ENCODE measurements at regions not wholly inside any gene's neighbourhood (a gene's known extent, or its start where the extent isn't known, plus 50 kb on each side); places are given as distances from the start of the nearest gene placed in this dataset.

DNA sequence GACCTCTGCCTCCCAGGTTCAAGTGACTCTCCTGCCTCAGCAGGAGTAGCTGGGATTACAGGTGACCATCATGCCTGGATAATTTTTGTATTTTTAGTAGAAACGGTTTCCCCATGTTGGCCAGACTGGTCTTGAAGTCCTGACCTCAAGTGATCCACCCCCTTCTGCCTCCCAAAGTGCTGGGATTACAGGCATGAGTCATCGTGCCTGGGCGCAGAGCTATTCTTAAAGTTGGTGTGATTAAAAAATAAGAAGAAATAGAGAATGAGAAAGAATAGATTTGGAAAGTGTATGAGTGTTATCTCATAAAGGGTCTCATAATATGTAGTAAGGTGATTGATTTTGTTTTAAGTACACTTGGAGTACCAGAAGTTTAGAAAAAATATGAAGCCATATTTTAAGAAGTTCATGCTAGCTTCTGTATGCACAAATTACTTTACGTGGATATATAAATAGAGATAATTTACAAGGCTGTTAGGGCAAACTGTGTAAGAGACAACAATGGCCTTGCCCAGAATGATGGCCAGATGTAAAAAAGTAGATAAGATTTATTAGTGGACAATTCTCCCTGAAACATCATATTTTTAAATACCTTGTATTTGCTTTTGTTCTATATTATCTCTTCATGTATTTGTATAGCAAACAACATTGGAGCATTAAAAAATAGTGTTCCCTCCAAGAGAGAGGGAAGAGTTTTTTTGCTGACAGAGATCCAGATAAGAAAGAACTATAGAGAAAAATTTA is 1108.5 kb downstream of the SLC16A7 start:
- no peak for TF ChIP-seq EZH2phosphoT487 (conservative IDR thresholded peaks at IDR 0.05; ENCODE audit: low read length)
- TF ChIP-seq, protein P1, sequence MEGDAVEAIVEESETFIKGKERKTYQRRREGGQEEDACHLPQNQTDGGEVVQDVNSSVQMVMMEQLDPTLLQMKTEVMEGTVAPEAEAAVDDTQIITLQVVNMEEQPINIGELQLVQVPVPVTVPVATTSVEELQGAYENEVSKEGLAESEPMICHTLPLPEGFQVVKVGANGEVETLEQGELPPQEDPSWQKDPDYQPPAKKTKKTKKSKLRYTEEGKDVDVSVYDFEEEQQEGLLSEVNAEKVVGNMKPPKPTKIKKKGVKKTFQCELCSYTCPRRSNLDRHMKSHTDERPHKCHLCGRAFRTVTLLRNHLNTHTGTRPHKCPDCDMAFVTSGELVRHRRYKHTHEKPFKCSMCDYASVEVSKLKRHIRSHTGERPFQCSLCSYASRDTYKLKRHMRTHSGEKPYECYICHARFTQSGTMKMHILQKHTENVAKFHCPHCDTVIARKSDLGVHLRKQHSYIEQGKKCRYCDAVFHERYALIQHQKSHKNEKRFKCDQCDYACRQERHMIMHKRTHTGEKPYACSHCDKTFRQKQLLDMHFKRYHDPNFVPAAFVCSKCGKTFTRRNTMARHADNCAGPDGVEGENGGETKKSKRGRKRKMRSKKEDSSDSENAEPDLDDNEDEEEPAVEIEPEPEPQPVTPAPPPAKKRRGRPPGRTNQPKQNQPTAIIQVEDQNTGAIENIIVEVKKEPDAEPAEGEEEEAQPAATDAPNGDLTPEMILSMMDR (IDR thresholded peaks at IDR 0.05; ENCODE audit: insufficient read depth, low read length, poor library complexity, severe bottlenecking): no peak
- Histone ChIP-seq H3K27me3 (ENCODE audit: low read length) (no peaks in the 10 kb centered on the region), H4K20me1 (ENCODE audit: low read depth, low read length) (no peaks in the 10 kb centered on the region), H3K4me2 (ENCODE audit: low read depth, low read length, poor library complexity, severe bottlenecking) (no peak overlapping the region), H3F3A (ENCODE audit: insufficient read depth) (no peaks in the 10 kb centered on the region), H3K9me2 (replicated peaks; ENCODE audit: insufficient read depth, low read length) (no peaks in the 10 kb centered on the region), H3K4me3 (ENCODE audit: insufficient read depth, low read length, poor library complexity, severe bottlenecking) (no peak overlapping the region), H3K79me2 (ENCODE audit: insufficient read depth, low read length) (no peaks in the 10 kb centered on the region), H3K36me3 (ENCODE audit: low read length) (no peaks in the 10 kb centered on the region), H3K9ac (ENCODE audit: low read length) (no peak overlapping the region), H3K27ac (ENCODE audit: low read depth, low read length) (no peak overlapping the region), H2AFZ (ENCODE audit: low read depth, low read length, severe bottlenecking) (no peak overlapping the region), H3K9me3 (ENCODE audit: insufficient read depth, low read length) (no peaks in the 10 kb centered on the region)

DNA sequence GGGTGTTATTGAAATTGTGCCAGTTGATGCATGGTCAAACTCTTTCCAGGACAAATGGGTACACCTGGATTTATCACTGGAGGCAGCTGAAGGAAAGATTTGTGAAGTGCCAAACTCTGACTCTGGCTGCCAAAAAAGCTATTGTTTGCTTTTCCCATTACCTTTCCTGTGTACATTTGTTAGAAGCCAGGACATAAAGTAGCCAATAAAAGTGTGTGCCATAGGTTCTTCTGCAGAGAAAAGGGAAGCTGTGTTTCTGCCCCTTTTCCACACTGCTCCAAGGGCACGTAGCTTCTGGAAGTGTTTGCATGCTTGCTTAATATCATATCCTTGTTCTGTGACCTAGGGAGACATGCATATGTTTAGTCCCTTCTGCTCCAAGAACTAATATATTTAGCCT is 1114.4 kb downstream of the SLC16A7 start:
- no peaks in the 10 kb centered on the region for H3K36me3 ChIP-seq (ENCODE audit: low read length)
- H3K4me3 ChIP-seq (ENCODE audit: insufficient read depth, low read length, poor library complexity, severe bottlenecking): no peak overlapping the region
- H2AFZ ChIP-seq (ENCODE audit: low read depth, low read length, severe bottlenecking): no peak overlapping the region
- no peaks in the 10 kb centered on the region for H3K9me2 ChIP-seq (replicated peaks; ENCODE audit: insufficient read depth, low read length)
- no peaks in the 10 kb centered on the region for H3K27me3 ChIP-seq (ENCODE audit: low read length)
- H3K9ac ChIP-seq (ENCODE audit: low read length): no peak overlapping the region
- H3K79me2 ChIP-seq (ENCODE audit: insufficient read depth, low read length): no peaks in the 10 kb centered on the region
- no peaks in the 10 kb centered on the region for H4K20me1 ChIP-seq (ENCODE audit: low read depth, low read length)
- no peak overlapping the region for H3K4me2 ChIP-seq (ENCODE audit: low read depth, low read length, poor library complexity, severe bottlenecking)
- H3F3A ChIP-seq (ENCODE audit: insufficient read depth): no peaks in the 10 kb centered on the region
- TF ChIP-seq EZH2phosphoT487 (conservative IDR thresholded peaks at IDR 0.05; ENCODE audit: low read length): no peak
- TF ChIP-seq, protein P1 (IDR thresholded peaks at IDR 0.05; ENCODE audit: insufficient read depth, low read length, poor library complexity, severe bottlenecking): no peak
- no peak overlapping the region for H3K27ac ChIP-seq (ENCODE audit: low read depth, low read length)
- no peaks in the 10 kb centered on the region for H3K9me3 ChIP-seq (ENCODE audit: insufficient read depth, low read length)

DNA sequence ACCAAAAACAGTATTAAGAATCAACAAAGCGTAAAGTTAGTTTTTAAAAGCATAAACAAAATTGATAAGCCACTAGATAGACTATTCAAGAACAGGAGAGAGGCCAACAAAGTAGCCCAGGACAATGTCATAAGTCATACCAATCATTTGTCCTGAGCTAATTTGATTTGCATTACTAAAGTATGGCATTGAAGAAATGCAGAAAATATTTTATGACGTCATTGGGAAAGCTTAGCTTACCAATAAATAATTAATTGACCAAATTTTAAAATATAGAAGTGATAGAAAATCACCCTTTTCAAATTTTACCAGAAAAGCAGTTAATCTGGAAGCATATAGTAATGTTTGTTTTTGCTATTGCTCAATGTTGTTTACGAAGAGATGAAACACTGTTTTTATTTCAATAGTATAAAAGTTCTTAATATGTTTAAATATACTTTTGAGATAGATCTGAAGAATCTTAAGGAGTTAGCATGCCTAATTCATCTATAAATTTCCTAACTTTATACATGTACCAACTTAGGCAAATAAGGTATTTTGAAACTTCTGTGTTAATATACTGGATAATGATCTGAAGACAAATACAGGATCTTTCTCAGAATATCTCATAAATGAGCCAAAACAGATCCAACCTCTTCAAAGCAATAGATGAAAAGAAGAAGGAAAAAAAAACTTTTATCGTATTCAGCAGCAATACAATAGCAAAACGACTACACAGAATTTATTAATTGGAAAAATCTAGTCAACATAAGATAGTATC is 1118.5 kb downstream of the SLC16A7 start:
- H3K4me2 ChIP-seq (ENCODE audit: low read depth, low read length, poor library complexity, severe bottlenecking): no peak overlapping the region
- H2AFZ ChIP-seq (ENCODE audit: low read depth, low read length, severe bottlenecking): no peak overlapping the region
- no peaks in the 10 kb centered on the region for H3F3A ChIP-seq (ENCODE audit: insufficient read depth)
- no peak overlapping the region for H3K9ac ChIP-seq (ENCODE audit: low read length)
- no peak overlapping the region for H3K27ac ChIP-seq (ENCODE audit: low read depth, low read length)
- H3K4me3 ChIP-seq (ENCODE audit: insufficient read depth, low read length, poor library complexity, severe bottlenecking): no peak overlapping the region
- no peaks in the 10 kb centered on the region for H3K9me3 ChIP-seq (ENCODE audit: insufficient read depth, low read length)
- no peaks in the 10 kb centered on the region for H3K36me3 ChIP-seq (ENCODE audit: low read length)
- H3K27me3 ChIP-seq (ENCODE audit: low read length): no peaks in the 10 kb centered on the region
- TF ChIP-seq, protein P1 (IDR thresholded peaks at IDR 0.05; ENCODE audit: insufficient read depth, low read length, poor library complexity, severe bottlenecking): no peak
- TF ChIP-seq EZH2phosphoT487 (conservative IDR thresholded peaks at IDR 0.05; ENCODE audit: low read length): no peak
- no peaks in the 10 kb centered on the region for H4K20me1 ChIP-seq (ENCODE audit: low read depth, low read length)
- no peaks in the 10 kb centered on the region for H3K9me2 ChIP-seq (replicated peaks; ENCODE audit: insufficient read depth, low read length)
- H3K79me2 ChIP-seq (ENCODE audit: insufficient read depth, low read length): no peaks in the 10 kb centered on the region
